K562 (cell line): ENCODE measurements at regions not wholly inside any gene's neighbourhood (a gene's known extent, or its start where the extent isn't known, plus 50 kb on each side); places are given as distances from the start of the nearest gene placed in this dataset.

Source experiments
- BHLHE40 ChIP-seq: IDR thresholded peaks from 2 replicates; pipeline ENCODE4 v1.6.1; 2011; ENCODE audit warnings: low read length, improper control_type of control experiment
- BRCA1 ChIP-seq, 2 experiments: fragments of 450-650 bp in 1 of 2; sonication (generic) in 1 of 2; formaldehyde crosslinking in 1 of 2; IDR thresholded peaks; 2 replicates each; pipeline versions ENCODE4 v1.5.0 to v1.6.1; 2017 to 2020; ENCODE audit warnings: mild to moderate bottlenecking in 1 of 2, missing genetic modification reagents in 1 of 2
- CTCF ChIP-seq, 3 experiments: IDR thresholded peaks in 2 of 3; conservative IDR thresholded peaks in 1 of 3; 2 replicates each; pipeline ENCODE4 v1.5.1; 2011 to 2012; ENCODE audit warnings: low read length in 3 of 3, mild to moderate bottlenecking in 3 of 3, control low read depth in 2 of 3, improper control_type of control experiment in 1 of 3, inconsistent platforms in 1 of 3, low read depth in 1 of 3, mixed read lengths in 1 of 3, moderate library complexity in 1 of 3; ENCODE audit not compliant: insufficient read depth in 2 of 3
- ETV6 ChIP-seq, 3 experiments: fragments of 150-350 bp in 1 of 3; sonication (generic) in 1 of 3; formaldehyde crosslinking in 1 of 3; IDR thresholded peaks; 2 replicates each; pipeline versions ENCODE4 v1.6.1 to v1.8.0; 2014 to 2022; ENCODE audit warnings: borderline replicate concordance in 2 of 3, low read depth in 2 of 3, antibody characterized with exemption in 1 of 3, low read length in 1 of 3, mild to moderate bottlenecking in 1 of 3, missing genetic modification reagents in 1 of 3
- NRF1 ChIP-seq, 2 experiments: fragments of 450-650 bp; IDR thresholded peaks in 1 of 2; conservative IDR thresholded peaks in 1 of 2; 2 replicates each; pipeline ENCODE4 v1.6.1; 2014; ENCODE audit warnings: mild to moderate bottlenecking in 2 of 2
- PATZ1 ChIP-seq: fragments of 250-450 bp; sonication (Bioruptor Pico); IDR thresholded peaks from 2 replicates; pipeline ENCODE4 v1.5.0; 2020; ENCODE audit warnings: mild to moderate bottlenecking, borderline replicate concordance
- U2AF1 ChIP-seq: fragments of 200-400 bp; formaldehyde crosslinking; optimal IDR thresholded peaks from 2 replicates; pipeline ENCODE3; 2017; ENCODE audit warnings: mild to moderate bottlenecking, low read depth, low read length, moderate library complexity
- USF2 ChIP-seq: sonication (generic); formaldehyde crosslinking; IDR thresholded peaks from 2 replicates; pipeline ENCODE4 v1.5.0; 2020; ENCODE audit warnings: missing genetic modification reagents
- ZNF277 ChIP-seq: fragments of 250-450 bp; sonication (Bioruptor Pico); IDR thresholded peaks from 2 replicates; pipeline ENCODE4 v1.8.0; 2022; ENCODE audit warnings: inconsistent platforms, mild to moderate bottlenecking, moderate library complexity, borderline replicate concordance

GRCh38 chr11:29616611-29617010 is 400.2 kb downstream of the KCNA4 start:
- TF ChIP-seq NRF1 (conservative IDR thresholded peaks at IDR 0.05 in 1 of 2, IDR thresholded peaks at IDR 0.05 in 1 of 2) = no peak
- TF ChIP-seq BRCA1 (IDR thresholded peaks at IDR 0.05) = no peak
- TF ChIP-seq BRCA1 (CRISPR knock-in tag; IDR thresholded peaks at IDR 0.05) = no peak
- no peak for TF ChIP-seq PATZ1 (CRISPR knock-in tag)
- no peak for TF ChIP-seq BHLHE40
- no peak for TF ChIP-seq U2AF1
- no peak for TF ChIP-seq ETV6 (IDR thresholded peaks at IDR 0.05; ENCODE audit: borderline replicate concordance in 1 of 2, low read depth in 2 of 2, low read length in 1 of 2)
- TF ChIP-seq ETV6 (CRISPR knock-in tag; IDR thresholded peaks at IDR 0.05; ENCODE audit: borderline replicate concordance) = no peak
- no peak for TF ChIP-seq CTCF (IDR thresholded peaks at IDR 0.05 in 2 of 3, conservative IDR thresholded peaks at IDR 0.05 in 1 of 3; ENCODE audit: insufficient read depth in 2 of 3, low read depth in 1 of 3, low read length in 3 of 3)
- TF ChIP-seq ZNF277 (CRISPR knock-in tag) = no peak
- TF ChIP-seq USF2 (CRISPR knock-in tag) = no peak
